Esophagus (tissue), 2 donors: ENCODE measurements at regions not wholly inside any gene's neighbourhood (a gene's known extent, or its start where the extent isn't known, plus 50 kb on each side); places are given as distances from the start of the nearest gene placed in this dataset.
"Not testable (repeated sequence)": the region's sequence is repeated elsewhere in the genome, so short reads cannot be mapped to it uniquely, and the experiment has no call there.

Experiments used
- H3K27ac ChIP-seq, 2 donors: one replicate each; pipeline ENCODE4 v1.5.1; 2013; ENCODE audit warnings: low read depth in 2 of 2, mild to moderate bottlenecking in 2 of 2, inconsistent platforms in 1 of 2, low read length in 1 of 2, moderate library complexity in 1 of 2
- H3K27me3 ChIP-seq, 2 donors: one replicate each; pipeline ENCODE4 v1.6.1; 2013; ENCODE audit warnings: low read length in 2 of 2, control low read depth in 1 of 2, mild to moderate bottlenecking in 1 of 2; ENCODE audit not compliant: insufficient read depth in 2 of 2, control insufficient read depth in 1 of 2
- H3K36me3 ChIP-seq, 2 donors: one replicate each; pipeline ENCODE4 v1.6.1; 2013; ENCODE audit warnings: low read length in 1 of 2; ENCODE audit not compliant: control insufficient read depth in 2 of 2, insufficient read depth in 2 of 2
- H3K4me1 ChIP-seq, 2 donors: one replicate each; pipeline ENCODE4 v1.6.1; 2013; ENCODE audit warnings: low read length in 1 of 2; ENCODE audit not compliant: control insufficient read depth in 2 of 2, insufficient read depth in 2 of 2
- H3K4me3 ChIP-seq, 2 donors: one replicate each; pipeline ENCODE4 v1.5.1; 2013; ENCODE audit warnings: low read length in 2 of 2, mild to moderate bottlenecking in 2 of 2, low read depth in 1 of 2, moderate library complexity in 1 of 2
- H3K9me3 ChIP-seq, 2 donors: one replicate each; pipeline ENCODE4 v1.6.1; 2013; ENCODE audit warnings: mild to moderate bottlenecking in 2 of 2, low read depth in 1 of 2, low read length in 1 of 2, moderate library complexity in 1 of 2; ENCODE audit not compliant: control insufficient read depth in 2 of 2, insufficient read depth in 1 of 2
- WGBS, 2 donors: extraction: QIAGEN DNeasy Blood & Tissue Kit; methylation state at CpG; one replicate each; pipeline ENCODE4 v1.1.7; 2013; 5-methylcytosine and 5-hydroxymethylcytosine counted together
- donor health status: healthy with polysubstance abuse.
- donor health status: Bipolar disorder and iron deficiency.

DNA sequence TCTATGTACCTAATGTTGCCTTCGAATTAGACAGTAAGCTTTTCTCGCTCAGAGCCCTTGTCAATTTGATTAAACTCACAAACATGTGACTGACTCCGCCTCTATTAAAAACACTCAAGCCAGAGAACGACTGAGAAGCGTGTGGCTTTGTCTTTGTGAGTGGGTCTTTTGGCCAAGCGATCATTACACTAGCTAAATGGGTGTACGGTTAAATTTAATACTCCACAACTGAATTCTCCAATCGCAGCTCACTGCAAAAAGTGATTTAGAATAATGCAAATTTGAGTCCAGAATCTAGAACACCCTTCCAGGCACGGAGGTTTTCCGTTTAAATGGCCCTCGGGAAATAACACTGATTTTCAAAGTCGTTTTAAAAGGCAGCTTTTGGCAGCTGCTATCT lies 253.7 kb downstream of the EFCAB11 start:
- peak overlapping the region; percentile 55 to 79 for H3K4me3 ChIP-seq
- no peak overlapping the region for H3K27ac ChIP-seq
- H3K27me3 ChIP-seq, result no peaks in the 10 kb centered on the region
- WGBS, 2 donors, result 35 to 50% methylated on average over 12 of the region's 12 CpGs
- H3K4me1 ChIP-seq, result peaks cover 0 to 3% of the 10 kb centered on the region in 2 donors
- no peaks in the 10 kb centered on the region for H3K9me3 ChIP-seq
- H3K36me3 ChIP-seq, result no peaks in the 10 kb centered on the region

- Histone ChIP-seq H3K9me3 (no peaks in the 10 kb centered on the region), H3K36me3 (no peaks in the 10 kb centered on the region), H3K27me3 (no peaks in the 10 kb centered on the region), H3K27ac (no peak overlapping the region), H3K4me3 (no peak overlapping the region), H3K4me1 (peaks cover 0 to 3% of the 10 kb centered on the region in 2 donors)
- 40 to 58% methylated on average over 6 of the region's 6 CpGs for WGBS, 2 donors
These were observed 255.5 kb downstream of the EFCAB11 start for GRCh38 chr14:89699071-89699470.

- Histone ChIP-seq H3K36me3 (no peaks in the 10 kb centered on the region), H3K27me3 (no peaks in the 10 kb centered on the region), H3K9me3 (no peaks in the 10 kb centered on the region), H3K4me3 (no peak overlapping the region), H3K4me1 (peaks cover 0 to 3% of the 10 kb centered on the region in 2 donors), H3K27ac (no peak overlapping the region)
- WGBS, 2 donors, result 88 to 90% methylated on average over 8 of the region's 8 CpGs
These were observed 257.1 kb downstream of the EFCAB11 start for GRCh38 chr14:89697281-89698060.

DNA sequence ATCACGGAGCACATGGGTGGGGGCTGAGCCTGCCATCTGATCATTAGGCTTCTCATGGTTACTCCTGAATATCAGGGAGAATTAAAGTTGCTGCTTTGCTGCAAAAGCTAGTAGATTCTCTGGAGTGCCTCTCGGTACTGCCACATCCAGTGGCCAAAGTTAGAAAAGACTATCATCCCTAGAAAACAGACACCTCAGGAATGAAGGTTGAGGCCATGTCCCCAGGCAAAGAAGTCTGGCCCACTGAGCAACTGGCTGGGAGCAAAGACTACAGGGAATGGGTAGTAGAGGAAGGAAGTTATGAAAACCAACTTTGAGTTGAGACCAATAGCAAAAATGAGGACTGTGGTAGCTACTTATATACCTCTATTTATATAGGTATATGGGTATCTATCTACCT lies 258.7 kb downstream of the EFCAB11 start:
- no peaks in the 10 kb centered on the region for H3K9me3 ChIP-seq
- H3K36me3 ChIP-seq, result no peaks in the 10 kb centered on the region
- H3K27ac ChIP-seq, result no peak overlapping the region
- H3K4me1 ChIP-seq, result no peaks in the 10 kb centered on the region
- H3K27me3 ChIP-seq, result no peaks in the 10 kb centered on the region
- H3K4me3 ChIP-seq, result no peak overlapping the region
- WGBS, 2 donors, result 84 to 85% methylated on average over 2 of the region's 2 CpGs

DNA sequence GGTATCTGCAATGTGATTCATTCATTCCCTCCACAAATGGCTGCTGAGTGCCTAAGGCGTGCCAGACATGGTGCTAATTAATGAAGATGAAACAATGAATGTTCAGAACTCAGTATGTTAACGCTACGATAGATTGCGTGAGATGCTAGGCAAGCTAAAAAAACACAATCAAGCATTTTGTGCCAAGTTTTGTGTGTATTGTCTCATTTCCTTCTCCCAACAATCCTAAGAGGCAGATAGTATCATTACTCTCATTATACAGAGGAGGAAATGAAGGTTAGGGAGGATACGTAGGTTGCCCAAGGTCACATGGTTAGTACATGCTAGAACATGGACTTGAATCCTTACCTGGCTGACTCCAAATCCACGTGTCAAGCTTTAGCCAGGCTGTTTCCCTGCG lies 264.4 kb downstream of the EFCAB11 start:
- Histone ChIP-seq H3K9me3 (no peaks in the 10 kb centered on the region), H3K27ac (no peak overlapping the region), H3K4me3 (no peak overlapping the region), H3K27me3 (no peaks in the 10 kb centered on the region), H3K36me3 (no peaks in the 10 kb centered on the region), H3K4me1 (no peaks in the 10 kb centered on the region)
- WGBS, 2 donors, result 67 to 68% methylated on average over 7 of the region's 7 CpGs

DNA sequence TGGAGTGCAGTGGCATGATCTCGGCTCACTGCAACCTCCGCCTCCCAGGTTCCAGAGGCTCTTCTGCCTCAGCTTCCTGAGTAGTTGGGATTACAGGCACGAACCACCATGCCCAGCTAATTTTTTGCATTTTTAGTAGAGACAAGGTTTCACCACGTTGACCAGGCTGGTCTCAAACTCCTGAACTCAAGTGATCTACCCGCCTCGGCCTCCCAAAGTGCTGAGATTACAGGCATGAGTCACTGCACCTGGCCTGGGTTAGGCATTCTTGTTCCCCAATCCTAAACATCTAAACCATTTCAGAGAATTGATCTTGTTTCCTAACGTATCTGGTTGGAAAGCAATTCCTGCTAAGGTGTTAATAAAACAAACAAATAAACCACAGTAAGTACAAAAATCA lies 264.8 kb downstream of the EFCAB11 start:
- 86% methylated on average over 7 of the region's 7 CpGs for whole genome bisulfite sequencing, 2 donors
- H3K9me3 ChIP-seq, H3K4me3 ChIP-seq: not testable (repeated sequence)

DNA sequence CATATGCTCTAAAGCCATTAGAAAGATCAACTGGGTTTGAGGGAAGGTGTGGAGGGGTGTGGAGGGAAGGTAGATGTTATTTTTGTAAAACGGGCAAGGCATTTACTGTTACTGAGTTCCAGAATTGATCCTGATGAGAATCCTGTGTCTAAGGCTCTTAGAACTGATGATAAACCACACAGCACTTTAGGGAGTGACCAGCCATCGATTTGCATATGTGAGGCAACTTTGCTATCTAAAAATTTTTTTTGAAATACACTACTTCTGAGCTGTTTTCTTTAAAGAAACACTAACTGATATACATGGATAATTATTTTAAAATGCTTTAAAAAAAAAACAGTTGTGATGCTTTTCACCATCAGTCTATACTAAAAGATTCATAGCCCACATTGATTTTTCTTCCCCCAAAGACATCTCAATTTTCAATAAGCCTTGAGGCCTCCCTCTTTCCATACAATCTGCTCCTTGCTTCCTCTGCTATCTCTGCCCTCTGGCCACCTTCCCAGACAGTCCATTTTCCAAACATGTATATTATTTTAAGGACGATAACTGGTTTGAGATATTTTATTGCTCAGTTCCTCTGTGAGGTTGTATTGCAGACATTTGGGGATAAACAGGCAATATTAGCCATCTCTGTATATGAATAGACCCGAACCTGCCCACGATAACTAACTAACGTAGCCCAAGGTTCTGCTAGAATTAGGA lies 265.9 kb downstream of the EFCAB11 start:
- no peaks in the 10 kb centered on the region for H3K36me3 ChIP-seq
- H3K27ac ChIP-seq, result no peak overlapping the region
- no peak overlapping the region for H3K4me3 ChIP-seq
- no peaks in the 10 kb centered on the region for H3K27me3 ChIP-seq
- H3K4me1 ChIP-seq, result no peaks in the 10 kb centered on the region
- WGBS, 2 donors, result 87 to 89% methylated on average over 6 of the region's 6 CpGs
- H3K9me3 ChIP-seq, result peaks cover 0 to 3% of the 10 kb centered on the region in 2 donors

More for the DNA sequence above, 264.8 kb downstream of the EFCAB11 start:
- not testable (repeated sequence) for H3K4me1 ChIP-seq, H3K27ac ChIP-seq, H3K36me3 ChIP-seq, H3K27me3 ChIP-seq

DNA sequence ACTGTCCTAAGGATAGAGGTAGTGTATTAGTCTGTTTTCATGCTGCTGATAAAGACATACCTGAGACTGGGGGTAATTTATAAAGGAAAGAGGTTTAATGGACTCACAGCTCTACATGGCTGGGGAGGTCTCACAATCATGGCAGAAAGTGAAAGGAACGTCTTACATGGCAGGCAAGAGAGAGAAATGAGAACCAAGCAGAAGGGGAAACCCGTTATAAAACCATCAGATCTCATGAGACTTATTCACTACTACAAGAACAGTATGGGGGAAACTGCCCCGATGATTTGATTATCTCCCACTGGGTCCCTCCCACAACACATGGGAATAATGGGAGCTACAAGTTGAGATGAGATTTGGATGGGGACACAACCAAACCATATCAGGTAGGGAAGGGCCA lies 267.4 kb downstream of the EFCAB11 start:
- not testable (repeated sequence) for H3K4me1 ChIP-seq, H3K36me3 ChIP-seq, H3K27ac ChIP-seq, H3K4me3 ChIP-seq, H3K9me3 ChIP-seq, H3K27me3 ChIP-seq
- 55 to 61% methylated on average over 3 of the region's 3 CpGs for WGBS, 2 donors

DNA sequence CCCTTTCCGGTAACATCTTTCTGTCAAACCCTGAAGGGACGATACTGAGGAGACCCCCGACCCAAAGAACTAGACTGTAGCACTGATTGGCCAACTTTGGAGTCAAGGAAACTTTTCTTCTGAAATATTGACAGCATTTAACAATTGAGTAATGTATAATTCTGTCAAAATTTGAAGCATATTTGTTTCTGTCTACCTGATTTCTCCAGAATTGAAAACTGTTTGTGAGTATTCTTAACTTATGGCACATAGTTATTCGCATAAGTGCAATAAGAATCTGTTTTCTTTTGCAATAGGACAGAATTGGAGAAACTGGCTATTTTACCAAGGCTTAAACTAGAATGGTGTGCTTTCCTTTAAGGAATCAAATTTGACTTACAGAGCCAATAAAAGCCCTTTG lies 267.1 kb upstream of the FOXN3 start:
- Histone ChIP-seq H3K36me3 (no peaks in the 10 kb centered on the region), H3K4me1 (no peaks in the 10 kb centered on the region), H3K4me3 (no peak overlapping the region), H3K27ac (no peak overlapping the region), H3K9me3 (peaks cover 0 to 3% of the 10 kb centered on the region in 2 donors), H3K27me3 (no peaks in the 10 kb centered on the region)
- 97% methylated on average over 4 of the region's 4 CpGs for WGBS, 2 donors
